ENCODE measurements at regions not wholly inside any gene's neighbourhood (a gene's known extent, or its start where the extent isn't known, plus 50 kb on each side); places are given as distances from the start of the nearest gene placed in this dataset.

DNA sequence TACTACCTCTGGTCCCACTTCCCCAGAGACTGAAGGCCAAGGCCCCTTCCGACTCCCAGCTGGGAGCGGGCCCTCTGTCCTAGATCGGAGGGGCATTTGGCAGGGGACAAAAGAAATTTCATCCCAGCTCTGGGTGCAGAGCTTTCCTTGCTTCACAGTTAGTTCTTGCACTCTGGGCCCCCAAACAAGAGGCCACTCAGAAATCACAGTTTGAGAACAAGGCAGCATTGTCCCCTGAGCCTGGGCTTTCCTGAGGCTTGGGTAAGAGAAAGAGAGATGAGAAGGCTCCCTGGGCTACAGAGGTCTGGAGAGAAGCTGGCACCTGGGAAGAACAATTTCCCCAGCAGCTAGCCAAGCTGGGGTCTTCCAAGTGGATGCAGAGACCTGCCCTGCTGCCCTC, 71.8 kb upstream of the NCAM1 start (continued):
- TF ChIP-seq CTBP2 (IDR thresholded peaks at IDR 0.05; ENCODE audit: borderline replicate concordance, insufficient read depth, insufficient read length, low read length): no peak
- TF ChIP-seq RFX5 (IDR thresholded peaks at IDR 0.05; ENCODE audit: borderline replicate concordance, low read depth, low read length): no peak
- TF ChIP-seq JUND (IDR thresholded peaks at IDR 0.05; ENCODE audit: low read length): no peak
- no peak for TF ChIP-seq TCF12 (IDR thresholded peaks at IDR 0.05; ENCODE audit: low read depth, low read length)
- TF ChIP-seq CBX8 (IDR thresholded peaks at IDR 0.05; ENCODE audit: borderline replicate concordance, low read depth, low read length): no peak

Measured in H1 (cell line).